LNCAP (cell line): ENCODE measurements at regions not wholly inside any gene's neighbourhood (a gene's known extent, or its start where the extent isn't known, plus 50 kb on each side); places are given as distances from the start of the nearest gene placed in this dataset.

Experiments used
- TF ChIP-seq, protein P1 (sequence below): fragments of 450-650 bp; IDR thresholded peaks from 2 replicates; pipeline ENCODE4 v1.5.1; 2017; ENCODE audit warnings: mild to moderate bottlenecking

DNA sequence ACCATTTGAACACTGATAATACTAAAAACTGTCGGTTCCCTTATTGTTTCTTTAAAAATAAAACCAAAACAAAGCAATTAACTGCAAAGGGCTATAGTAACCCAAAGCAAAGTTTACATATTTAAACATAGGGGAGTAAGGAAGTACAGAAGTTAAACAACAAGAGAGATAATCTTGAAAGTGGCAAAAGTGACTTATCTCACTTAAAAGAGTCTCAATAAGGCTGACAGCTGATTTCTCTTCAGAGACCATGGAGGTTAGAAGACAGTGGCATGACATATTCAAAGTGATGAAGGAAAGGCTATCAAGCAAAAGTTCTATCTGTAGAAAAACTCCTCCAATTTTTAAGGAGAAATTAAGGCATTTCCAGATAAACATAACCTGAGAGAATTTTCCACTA lies 233.5 kb upstream of the HDAC9 start:
- TF ChIP-seq, protein P1, sequence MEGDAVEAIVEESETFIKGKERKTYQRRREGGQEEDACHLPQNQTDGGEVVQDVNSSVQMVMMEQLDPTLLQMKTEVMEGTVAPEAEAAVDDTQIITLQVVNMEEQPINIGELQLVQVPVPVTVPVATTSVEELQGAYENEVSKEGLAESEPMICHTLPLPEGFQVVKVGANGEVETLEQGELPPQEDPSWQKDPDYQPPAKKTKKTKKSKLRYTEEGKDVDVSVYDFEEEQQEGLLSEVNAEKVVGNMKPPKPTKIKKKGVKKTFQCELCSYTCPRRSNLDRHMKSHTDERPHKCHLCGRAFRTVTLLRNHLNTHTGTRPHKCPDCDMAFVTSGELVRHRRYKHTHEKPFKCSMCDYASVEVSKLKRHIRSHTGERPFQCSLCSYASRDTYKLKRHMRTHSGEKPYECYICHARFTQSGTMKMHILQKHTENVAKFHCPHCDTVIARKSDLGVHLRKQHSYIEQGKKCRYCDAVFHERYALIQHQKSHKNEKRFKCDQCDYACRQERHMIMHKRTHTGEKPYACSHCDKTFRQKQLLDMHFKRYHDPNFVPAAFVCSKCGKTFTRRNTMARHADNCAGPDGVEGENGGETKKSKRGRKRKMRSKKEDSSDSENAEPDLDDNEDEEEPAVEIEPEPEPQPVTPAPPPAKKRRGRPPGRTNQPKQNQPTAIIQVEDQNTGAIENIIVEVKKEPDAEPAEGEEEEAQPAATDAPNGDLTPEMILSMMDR: no peak

- TF ChIP-seq, protein P1: no peak
These were observed 229.8 kb upstream of the HDAC9 start for GRCh38 chr7:18265611-18266281.

GRCh38 chr7:18268571-18268970 lies 227.0 kb upstream of the HDAC9 start:
- TF ChIP-seq, protein P1: no peak

- TF ChIP-seq, protein P1: no peak; the same call in 1 of the 2 replicates
These were observed 219.2 kb upstream of the HDAC9 start for GRCh38 chr7:18276380-18276779.

DNA sequence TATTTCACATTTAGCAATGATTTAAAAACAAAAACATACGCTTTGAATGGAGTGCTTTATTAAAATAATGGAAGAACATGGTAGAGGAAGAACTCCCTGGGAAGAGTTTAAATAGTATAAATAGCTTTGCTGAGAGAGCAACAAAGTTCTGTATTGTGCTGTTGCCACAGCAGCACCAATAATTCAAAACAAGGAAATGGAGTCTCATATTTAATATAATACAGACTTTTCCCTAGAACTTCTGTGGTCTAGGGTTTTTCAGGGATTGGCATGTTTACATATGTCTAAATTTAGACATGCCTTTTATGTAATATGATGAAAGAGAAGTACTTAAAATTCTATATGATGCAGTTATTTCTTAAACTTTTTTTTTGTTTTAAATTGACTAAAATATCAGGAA lies 217.2 kb upstream of the HDAC9 start:
- TF ChIP-seq, protein P1: no peak

DNA sequence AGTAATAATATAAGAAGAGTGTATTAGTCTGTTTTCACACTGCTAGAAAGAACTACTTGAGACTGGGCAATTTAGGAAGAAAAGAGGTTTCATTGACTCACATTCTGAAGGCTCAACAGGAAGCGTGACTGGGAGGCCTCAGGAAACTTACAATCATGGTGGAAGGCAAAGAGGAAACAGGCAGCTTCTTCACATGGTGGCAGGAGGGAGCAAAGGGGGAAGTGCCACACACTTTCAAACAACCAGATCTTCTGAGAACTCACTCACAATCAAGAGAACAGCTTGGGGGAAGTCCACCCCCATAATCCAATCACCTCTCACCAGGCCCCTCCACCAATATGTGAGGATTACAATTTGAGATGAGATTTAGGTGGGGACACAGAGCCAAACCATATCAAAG lies 212.5 kb upstream of the HDAC9 start:
- TF ChIP-seq, protein P1: no peak

- TF ChIP-seq, protein P1: no peak
These were observed 208.1 kb upstream of the HDAC9 start for GRCh38 chr7:18287482-18287881.
